Mesenchymal stem cell (in vitro differentiated cells and primary cell): ENCODE measurements at regions not wholly inside any gene's neighbourhood (a gene's known extent, or its start where the extent isn't known, plus 50 kb on each side); places are given as distances from the start of the nearest gene placed in this dataset.
"Not testable (repeated sequence)": the region's sequence is repeated elsewhere in the genome, so short reads cannot be mapped to it uniquely, and the experiment has no call there.

Source experiments
- DNase-seq: peaks from one replicate; pipeline ENCODE4 v3.0.0-alpha.2; 2013
- H2AFZ ChIP-seq: one replicate; pipeline ENCODE4 v1.6.1; 2013; ENCODE audit warnings: low read depth, mild to moderate bottlenecking, control low read depth, inconsistent platforms, low read length, moderate library complexity
- H2AK5ac ChIP-seq: 2 replicates; pipeline ENCODE4 v1.6.1; 2013; ENCODE audit warnings: low read length, moderate library complexity, mild to moderate bottlenecking, inconsistent platforms; ENCODE audit not compliant: severe bottlenecking
- H2BK120ac ChIP-seq: one replicate; pipeline ENCODE4 v1.6.1; 2013; ENCODE audit warnings: low read depth, mild to moderate bottlenecking, inconsistent platforms, low read length, moderate library complexity
- H2BK12ac ChIP-seq, 2 experiments: one replicate each; pipeline ENCODE4 v1.6.1; 2013; ENCODE audit warnings: inconsistent platforms in 2 of 2, low read length in 2 of 2, mild to moderate bottlenecking in 2 of 2, moderate library complexity in 2 of 2, control low read depth in 1 of 2
- H2BK15ac ChIP-seq: one replicate; pipeline ENCODE4 v1.6.1; 2013; ENCODE audit warnings: mild to moderate bottlenecking, low read depth, inconsistent platforms; ENCODE audit not compliant: poor library complexity, severe bottlenecking
- H2BK5ac ChIP-seq: 2 replicates; pipeline ENCODE4 v1.6.1; 2013; ENCODE audit warnings: low read depth, mild to moderate bottlenecking, low read length, control low read depth, inconsistent platforms; ENCODE audit not compliant: poor library complexity, severe bottlenecking
- H3K14ac ChIP-seq, 2 experiments: one replicate each; pipeline ENCODE4 v1.6.1; 2013; ENCODE audit warnings: inconsistent platforms in 2 of 2, low read length in 2 of 2, control low read depth in 1 of 2, mild to moderate bottlenecking in 1 of 2, moderate library complexity in 1 of 2
- H3K18ac ChIP-seq, 2 experiments: one replicate each; pipeline ENCODE4 v1.6.1; 2013; ENCODE audit warnings: inconsistent platforms in 2 of 2, low read length in 2 of 2, control low read depth in 1 of 2, low read depth in 1 of 2, mild to moderate bottlenecking in 1 of 2
- H3K23ac ChIP-seq, 2 experiments: one replicate each; pipeline ENCODE4 v1.6.1; 2013; ENCODE audit warnings: inconsistent platforms in 2 of 2, low read length in 2 of 2, mild to moderate bottlenecking in 2 of 2, moderate library complexity in 2 of 2, control low read depth in 1 of 2
- H3K27ac ChIP-seq: 2 replicates; pipeline ENCODE4 v1.5.1; 2013; ENCODE audit warnings: mild to moderate bottlenecking, moderate library complexity, low read length, control low read depth, inconsistent platforms; ENCODE audit not compliant: poor library complexity, severe bottlenecking
- H3K27me3 ChIP-seq, 2 experiments: 2 replicates each; pipeline versions ENCODE4 v1.6.1 to v1.7.0; 2013; ENCODE audit warnings: low read length in 2 of 2, mild to moderate bottlenecking in 2 of 2, moderate library complexity in 2 of 2, control low read depth in 1 of 2, inconsistent platforms in 1 of 2; ENCODE audit not compliant: control insufficient read depth in 1 of 2, insufficient read depth in 1 of 2
- H3K36me3 ChIP-seq, 2 experiments: 2 replicates each; pipeline versions ENCODE4 v1.6.1 to v1.7.0; 2013; ENCODE audit warnings: low read length in 2 of 2, control low read depth in 1 of 2, inconsistent platforms in 1 of 2, low read depth in 1 of 2, mild to moderate bottlenecking in 1 of 2; ENCODE audit not compliant: insufficient read depth in 2 of 2, control insufficient read depth in 1 of 2
- H3K4ac ChIP-seq, 2 experiments: one replicate each; pipeline ENCODE4 v1.6.1; 2013; ENCODE audit warnings: inconsistent platforms in 2 of 2, low read length in 2 of 2, mild to moderate bottlenecking in 2 of 2, moderate library complexity in 2 of 2, control low read depth in 1 of 2, low read depth in 1 of 2
- H3K4me1 ChIP-seq: 2 replicates; pipeline ENCODE4 v1.6.1; 2013; ENCODE audit warnings: low read depth, low read length, control low read depth; ENCODE audit not compliant: control insufficient read depth, insufficient read depth
- H3K4me2 ChIP-seq: 2 replicates; pipeline ENCODE4 v1.6.1; 2013; ENCODE audit warnings: low read length, mild to moderate bottlenecking, inconsistent platforms; ENCODE audit not compliant: poor library complexity, severe bottlenecking
- H3K4me3 ChIP-seq, 2 experiments: 2 replicates each; pipeline versions ENCODE4 v1.5.1 to v1.7.0; 2013; ENCODE audit warnings: low read length in 2 of 2, mild to moderate bottlenecking in 2 of 2, control low read depth in 1 of 2, low read depth in 1 of 2; ENCODE audit not compliant: insufficient read depth in 1 of 2
- H3K79me1 ChIP-seq: replicated peaks from 2 replicates; pipeline ENCODE4 v1.6.1; 2013; ENCODE audit warnings: mild to moderate bottlenecking, control low read depth, low read length, inconsistent platforms; ENCODE audit not compliant: poor library complexity, severe bottlenecking
- H3K9ac ChIP-seq: 2 replicates; pipeline ENCODE4 v1.7.0; 2013; ENCODE audit warnings: mild to moderate bottlenecking, low read length, moderate library complexity
- H3K9me3 ChIP-seq: 2 replicates; pipeline ENCODE4 v1.7.0; 2013; ENCODE audit warnings: mild to moderate bottlenecking, low read length; ENCODE audit not compliant: control insufficient read depth
- H4K8ac ChIP-seq: one replicate; pipeline ENCODE4 v1.6.1; 2013; ENCODE audit warnings: inconsistent platforms, mild to moderate bottlenecking, low read length, moderate library complexity
- H4K91ac ChIP-seq: one replicate; pipeline ENCODE4 v1.6.1; 2013; ENCODE audit warnings: mild to moderate bottlenecking, low read length, inconsistent platforms
- WGBS: methylation state at CpG from one replicate; pipeline ENCODE4 v1.1.7; 2013; ENCODE audit warnings: mixed read lengths; 5-methylcytosine and 5-hydroxymethylcytosine counted together

- Histone ChIP-seq H3K36me3 (no peaks in the 10 kb centered on the region), H3K79me1 (no peaks in the 10 kb centered on the region), H3K4me1 (no peaks in the 10 kb centered on the region), H2BK12ac (no peak overlapping the region), H3K27ac (no peak overlapping the region), H3K9ac (no peak overlapping the region), H2BK15ac (no peak overlapping the region), H2BK5ac (no peak overlapping the region), H2BK120ac (no peak overlapping the region), H3K4me3 (no peak overlapping the region), H4K91ac (no peak overlapping the region), H3K14ac (no peak overlapping the region), H3K27me3 (no peaks in the 10 kb centered on the region), H3K23ac (no peak overlapping the region), H3K9me3 (no peaks in the 10 kb centered on the region), H2AK5ac (no peak overlapping the region), H3K4me2 (no peak overlapping the region), H3K4ac (no peak overlapping the region), H2AFZ (no peak overlapping the region), H3K18ac (no peak overlapping the region), H4K8ac (no peak overlapping the region)
- WGBS = 87% methylated on average over 3 of the region's 4 CpGs
- DNase-seq = no peak
Measured at GRCh38 chr4:23021040-23021439, 328.3 kb downstream of the GBA3 start.

- H3K23ac ChIP-seq, H3K4ac ChIP-seq, H3K4me2 ChIP-seq, DNase-seq, H3K27ac ChIP-seq, H3K4me1 ChIP-seq, H3K27me3 ChIP-seq, H2AK5ac ChIP-seq, H2AFZ ChIP-seq, H4K91ac ChIP-seq, H2BK12ac ChIP-seq, H3K4me3 ChIP-seq, H3K18ac ChIP-seq, H3K14ac ChIP-seq, H2BK5ac ChIP-seq, H4K8ac ChIP-seq, H3K9ac ChIP-seq, H3K9me3 ChIP-seq, H2BK120ac ChIP-seq, H2BK15ac ChIP-seq, H3K36me3 ChIP-seq, H3K79me1 ChIP-seq: not testable (repeated sequence)
- WGBS = 71% methylated on average over 4 of the region's 4 CpGs
Measured at GRCh38 chr4:23020399-23020798, 327.7 kb downstream of the GBA3 start.

- Histone ChIP-seq H3K9ac (no peak overlapping the region), H3K27ac (no peak overlapping the region), H3K4me3 (no peak overlapping the region), H3K14ac (no peak overlapping the region), H3K23ac (no peak overlapping the region), H4K91ac (no peak overlapping the region), H2BK120ac (no peak overlapping the region), H2BK12ac (no peak overlapping the region), H3K36me3 (no peaks in the 10 kb centered on the region), H3K79me1 (no peaks in the 10 kb centered on the region), H3K18ac (no peak overlapping the region), H2AFZ (no peak overlapping the region), H3K9me3 (no peaks in the 10 kb centered on the region), H3K27me3 (no peaks in the 10 kb centered on the region), H3K4me1 (no peaks in the 10 kb centered on the region), H3K4ac (no peak overlapping the region), H2BK5ac (no peak overlapping the region), H3K4me2 (no peak overlapping the region), H2BK15ac (no peak overlapping the region), H2AK5ac (no peak overlapping the region), H4K8ac (no peak overlapping the region)
- WGBS = 100% methylated on average over 1 of the region's 1 CpG
- DNase-seq = no peak
Measured at GRCh38 chr4:23016981-23017380, 324.2 kb downstream of the GBA3 start.

- Histone ChIP-seq H3K4me1 (no peaks in the 10 kb centered on the region), H3K27me3 (no peaks in the 10 kb centered on the region), H3K4ac (no peak overlapping the region), H3K27ac (no peak overlapping the region), H3K23ac (no peak overlapping the region), H3K9ac (no peak overlapping the region), H3K79me1 (no peaks in the 10 kb centered on the region), H4K91ac (no peak overlapping the region), H3K4me3 (no peak overlapping the region), H2AFZ (no peak overlapping the region), H3K14ac (no peak overlapping the region), H3K9me3 (no peaks in the 10 kb centered on the region), H3K4me2 (no peak overlapping the region), H2AK5ac (no peak overlapping the region), H2BK12ac (no peak overlapping the region), H3K18ac (no peak overlapping the region), H2BK120ac (no peak overlapping the region), H2BK5ac (no peak overlapping the region), H2BK15ac (no peak overlapping the region), H4K8ac (no peak overlapping the region), H3K36me3 (no peaks in the 10 kb centered on the region)
- no peak for DNase-seq
Measured at GRCh38 chr4:23015821-23016220, 323.1 kb downstream of the GBA3 start.
